GM10266 (cell line): ENCODE measurements at regions not wholly inside any gene's neighbourhood (a gene's known extent, or its start where the extent isn't known, plus 50 kb on each side); places are given as distances from the start of the nearest gene placed in this dataset.
"Not testable (repeated sequence)": the region's sequence is repeated elsewhere in the genome, so short reads cannot be mapped to it uniquely, and the experiment has no call there.

Source experiments
- DNase-seq: peaks from one replicate; pipeline ENCODE4 v3.0.0; 2012; ENCODE audit errors: extremely low spot score
- TF ChIP-seq, protein P1 (sequence below): IDR thresholded peaks from 2 replicates; pipeline ENCODE4 v1.5.1; 2012; ENCODE audit warnings: mild to moderate bottlenecking, low read depth; ENCODE audit not compliant: control insufficient read depth, insufficient read depth; ENCODE audit errors: missing control alignments

DNA sequence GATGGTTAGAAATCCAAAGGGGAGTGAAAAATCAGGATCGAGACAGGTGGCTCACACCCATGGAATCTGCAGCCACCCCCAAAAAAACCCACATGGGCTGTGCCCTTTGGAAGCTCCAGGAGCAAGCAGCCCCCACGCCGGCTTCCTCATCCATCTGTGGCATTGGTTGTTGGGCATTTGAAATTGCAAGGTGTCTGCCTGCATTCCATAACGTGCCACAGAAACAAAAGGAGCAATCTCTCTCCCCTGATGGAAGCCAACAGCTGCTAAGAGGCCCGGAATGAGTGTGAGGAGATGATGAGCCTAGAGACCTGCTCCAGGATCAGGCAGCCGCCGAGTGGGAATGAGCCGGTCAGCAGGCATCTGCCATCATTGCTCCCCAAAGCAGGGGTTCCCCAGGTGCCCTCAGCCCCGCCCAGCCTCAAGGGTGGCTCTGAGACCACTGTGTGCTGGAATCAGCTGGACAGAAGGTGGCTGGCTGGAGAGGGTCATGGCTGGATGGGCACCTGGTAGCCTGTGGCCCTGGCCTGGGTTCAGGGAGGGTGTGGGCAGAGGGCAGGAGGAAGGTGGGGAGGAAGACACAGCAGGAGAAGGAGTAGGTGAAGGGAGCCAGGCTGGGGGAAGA, 113.2 kb downstream of the CRLF2 start:
- no peak for DNase-seq
- TF ChIP-seq, protein P1, sequence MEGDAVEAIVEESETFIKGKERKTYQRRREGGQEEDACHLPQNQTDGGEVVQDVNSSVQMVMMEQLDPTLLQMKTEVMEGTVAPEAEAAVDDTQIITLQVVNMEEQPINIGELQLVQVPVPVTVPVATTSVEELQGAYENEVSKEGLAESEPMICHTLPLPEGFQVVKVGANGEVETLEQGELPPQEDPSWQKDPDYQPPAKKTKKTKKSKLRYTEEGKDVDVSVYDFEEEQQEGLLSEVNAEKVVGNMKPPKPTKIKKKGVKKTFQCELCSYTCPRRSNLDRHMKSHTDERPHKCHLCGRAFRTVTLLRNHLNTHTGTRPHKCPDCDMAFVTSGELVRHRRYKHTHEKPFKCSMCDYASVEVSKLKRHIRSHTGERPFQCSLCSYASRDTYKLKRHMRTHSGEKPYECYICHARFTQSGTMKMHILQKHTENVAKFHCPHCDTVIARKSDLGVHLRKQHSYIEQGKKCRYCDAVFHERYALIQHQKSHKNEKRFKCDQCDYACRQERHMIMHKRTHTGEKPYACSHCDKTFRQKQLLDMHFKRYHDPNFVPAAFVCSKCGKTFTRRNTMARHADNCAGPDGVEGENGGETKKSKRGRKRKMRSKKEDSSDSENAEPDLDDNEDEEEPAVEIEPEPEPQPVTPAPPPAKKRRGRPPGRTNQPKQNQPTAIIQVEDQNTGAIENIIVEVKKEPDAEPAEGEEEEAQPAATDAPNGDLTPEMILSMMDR: no peak

DNA sequence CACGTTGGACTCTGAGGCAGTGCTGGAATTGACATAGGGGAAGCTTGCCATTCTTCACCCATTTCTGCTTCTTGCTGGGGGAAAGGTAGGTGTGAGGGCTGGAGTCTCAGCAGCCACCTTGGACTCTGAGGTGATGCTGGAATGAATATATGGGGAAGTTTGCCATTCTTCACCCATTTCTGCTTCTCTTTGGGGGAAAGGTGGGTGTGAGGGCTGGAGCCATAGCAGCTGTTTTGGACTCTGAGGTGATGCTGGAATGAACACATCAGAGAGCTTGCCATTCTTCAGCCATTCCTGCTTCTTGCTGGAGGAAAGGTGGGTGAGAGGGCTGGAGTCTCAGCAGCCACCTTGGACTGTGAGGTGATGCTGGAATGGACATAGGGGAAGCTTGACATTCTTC, 115.1 kb downstream of the CRLF2 start:
- TF ChIP-seq, protein P1: no peak
- no peak for DNase-seq

DNA sequence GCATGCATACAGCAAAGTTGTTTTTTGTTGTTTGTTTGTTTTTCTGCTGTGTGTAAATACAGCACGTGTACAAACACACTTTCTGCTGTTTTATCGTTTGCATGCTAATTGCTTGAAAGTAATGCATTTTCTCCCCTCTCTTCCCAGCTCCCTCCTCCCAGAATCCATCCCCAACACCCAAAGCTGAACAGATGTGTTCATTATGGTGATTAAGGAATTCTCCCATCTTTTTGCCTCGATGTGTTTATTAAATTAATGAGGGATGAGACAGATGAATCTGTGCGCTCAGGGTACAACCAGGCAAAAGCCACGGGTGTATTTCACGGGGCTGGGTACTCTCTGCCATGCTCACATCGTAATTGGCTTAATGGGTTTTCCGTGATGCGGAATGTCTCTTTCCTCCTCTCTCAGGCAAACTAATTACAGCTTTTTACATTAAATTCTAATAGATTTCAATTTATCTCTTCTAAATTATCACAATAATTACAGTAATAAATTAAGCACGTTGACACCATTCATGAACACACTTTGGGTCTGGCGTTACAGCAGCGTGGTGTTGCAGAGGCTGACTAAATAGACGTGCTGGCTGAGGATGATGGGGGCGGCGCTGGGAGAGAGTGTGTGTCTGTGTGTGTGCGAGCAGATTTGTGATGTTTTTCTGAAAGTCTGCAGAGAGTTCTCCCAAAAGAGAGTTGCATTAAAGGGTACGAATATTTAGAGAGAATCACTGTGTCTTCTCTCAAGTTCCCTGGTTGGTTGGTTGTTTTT, 117.7 kb downstream of the CRLF2 start:
- no peak for DNase-seq

DNA sequence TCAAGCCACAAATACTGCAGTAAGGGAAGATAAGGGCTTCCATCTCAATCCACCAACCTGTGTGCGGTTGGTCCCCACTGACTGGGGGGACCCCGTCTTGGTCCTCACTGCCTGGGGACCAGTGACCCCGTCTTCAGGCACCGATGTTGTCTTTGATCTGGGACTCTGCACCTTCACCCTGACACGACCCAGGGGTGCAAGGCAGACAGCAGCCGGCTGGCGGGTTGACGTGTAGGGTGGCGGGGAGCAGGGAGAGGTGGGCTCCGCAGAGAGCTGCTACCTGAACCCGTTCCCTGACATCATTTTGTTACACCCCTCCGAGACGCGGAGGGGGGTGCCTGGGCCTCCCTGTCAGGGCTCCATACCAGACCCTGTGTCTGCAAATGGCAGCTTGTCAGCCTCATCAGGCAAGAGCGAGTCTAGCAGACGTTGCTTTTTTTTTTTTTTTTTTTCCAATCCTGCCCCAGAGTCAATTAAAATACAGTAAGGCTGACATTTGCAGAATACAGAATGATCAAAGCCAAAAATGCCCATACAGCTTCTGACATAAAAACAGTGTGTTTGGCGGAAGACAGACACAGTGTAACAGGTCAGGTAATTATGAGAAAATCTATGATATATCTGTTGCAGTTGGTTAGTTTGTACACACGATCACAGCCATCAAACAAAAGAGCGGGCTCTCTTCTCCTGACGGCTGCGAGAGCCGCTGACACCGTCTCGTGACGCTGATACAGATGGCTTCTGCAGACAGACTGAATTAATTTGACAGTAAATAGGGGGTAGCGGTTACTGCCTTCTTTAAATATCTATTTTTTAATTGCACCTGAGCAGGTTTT, 118.6 kb downstream of the CRLF2 start:
- TF ChIP-seq, protein P1: no peak
- no peak for DNase-seq

More for the DNA sequence above, 117.7 kb downstream of the CRLF2 start:
- TF ChIP-seq, protein P1: no peak

DNA sequence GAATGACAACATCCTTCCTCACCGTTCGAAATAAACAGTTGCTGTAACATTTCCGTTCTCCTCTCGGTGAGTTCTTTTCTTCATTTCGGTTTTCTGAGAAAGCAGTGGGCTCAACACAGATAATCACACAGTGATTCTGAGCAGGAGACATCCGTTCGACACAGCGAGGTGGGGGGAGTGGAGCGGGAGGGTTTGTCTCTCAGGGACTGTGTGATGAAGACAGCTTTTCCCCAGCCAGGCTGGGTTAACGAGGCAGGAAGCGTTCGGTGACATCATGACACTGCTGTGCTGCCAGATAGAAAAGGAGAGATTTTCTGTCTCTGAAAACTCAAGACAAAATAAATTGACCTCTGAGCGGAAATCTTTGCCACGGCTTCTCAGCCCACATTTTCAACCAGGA, 119.3 kb downstream of the CRLF2 start:
- DNase-seq: no peak

DNA sequence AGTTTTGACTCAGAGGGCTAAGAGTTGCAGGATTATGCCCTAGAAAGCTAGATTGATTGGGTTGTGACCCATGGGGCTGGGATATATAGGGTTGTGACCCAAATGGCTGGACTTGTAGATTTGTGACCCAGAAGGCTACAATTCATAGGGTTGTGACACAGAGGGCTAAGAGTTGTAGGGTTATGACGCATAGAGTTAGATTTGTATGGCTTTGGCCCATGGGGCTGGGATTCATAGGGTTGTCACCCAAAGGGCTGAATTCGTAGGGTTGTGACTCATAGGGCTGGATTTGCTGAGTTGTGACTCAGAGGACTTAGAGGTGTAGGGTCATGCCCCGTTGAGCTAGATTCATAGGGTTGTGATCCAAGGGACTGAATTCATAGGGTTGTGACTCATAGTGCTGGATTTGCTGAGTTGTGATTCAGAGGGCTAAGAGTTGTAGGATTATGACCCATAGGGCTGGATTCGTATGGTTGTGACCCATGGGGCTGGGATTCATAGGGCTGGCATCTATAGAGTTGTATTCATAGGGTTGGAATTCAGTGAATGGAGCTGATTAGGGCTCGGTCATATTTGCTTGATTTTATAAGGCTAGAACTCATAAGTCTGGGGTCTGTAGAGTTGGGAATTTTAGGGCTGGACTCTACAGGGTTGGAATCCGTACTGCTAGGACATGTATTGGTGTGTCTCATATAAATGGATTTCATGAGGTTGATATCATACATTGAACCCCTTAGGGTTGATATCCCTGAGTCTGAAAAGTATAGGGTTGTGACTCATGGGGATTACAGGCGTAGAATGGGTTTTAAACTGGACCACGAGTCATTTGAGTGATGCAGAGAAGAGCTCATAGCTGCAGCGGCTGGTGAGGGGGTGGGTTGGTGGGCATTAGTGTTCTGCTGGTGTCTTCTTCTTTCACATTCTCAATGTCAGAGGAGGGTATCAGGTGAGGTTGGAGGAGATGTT, 125.7 kb downstream of the CRLF2 start:
- TF ChIP-seq, protein P1: no peak
- no peak for DNase-seq

More for the DNA sequence above, 119.3 kb downstream of the CRLF2 start:
- TF ChIP-seq, protein P1: no peak

DNA sequence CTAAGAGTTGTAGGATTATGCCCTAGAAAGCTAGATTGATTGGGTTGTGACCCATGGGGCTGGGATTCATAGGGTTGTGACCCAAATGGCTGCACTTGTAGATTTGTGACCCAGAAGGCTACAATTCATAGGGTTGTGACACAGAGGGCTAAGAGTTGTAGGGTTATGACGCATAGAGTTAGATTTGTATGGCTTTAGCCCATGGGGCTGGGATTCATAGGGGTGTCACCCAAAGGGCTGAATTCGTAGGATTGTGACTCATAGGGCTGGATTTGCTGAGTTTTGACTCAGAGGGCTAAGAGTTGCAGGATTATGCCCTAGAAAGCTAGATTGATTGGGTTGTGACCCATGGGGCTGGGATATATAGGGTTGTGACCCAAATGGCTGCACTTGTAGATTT, 126.6 kb downstream of the CRLF2 start:
- not testable (repeated sequence) for DNase-seq
